Kidney epithelial cell (primary cell): ENCODE measurements at regions not wholly inside any gene's neighbourhood (a gene's known extent, or its start where the extent isn't known, plus 50 kb on each side); places are given as distances from the start of the nearest gene placed in this dataset.

Experiments
- DNase-seq: peaks from one replicate; pipeline ENCODE4 v3.0.0-alpha.2; 2010; ENCODE audit warnings: low read depth
- H3K27me3 ChIP-seq: 2 replicates; pipeline ENCODE4 v1.6.0; 2011; ENCODE audit warnings: low read length; ENCODE audit not compliant: control insufficient read depth, insufficient read depth
- H3K36me3 ChIP-seq: 2 replicates; pipeline ENCODE4 v1.5.1; 2011; ENCODE audit warnings: low read length; ENCODE audit not compliant: control insufficient read depth, insufficient read depth
- H3K4me3 ChIP-seq: 2 replicates; pipeline ENCODE4 v1.5.1; 2011; ENCODE audit warnings: low read depth, mild to moderate bottlenecking, control low read depth, low read length
- TF ChIP-seq, protein P1 (sequence below): IDR thresholded peaks from 2 replicates; pipeline ENCODE4 v1.5.1; 2011; ENCODE audit warnings: mild to moderate bottlenecking, moderate library complexity, low read length, control low read depth, inconsistent platforms; ENCODE audit not compliant: insufficient read depth, poor library complexity, severe bottlenecking

DNA sequence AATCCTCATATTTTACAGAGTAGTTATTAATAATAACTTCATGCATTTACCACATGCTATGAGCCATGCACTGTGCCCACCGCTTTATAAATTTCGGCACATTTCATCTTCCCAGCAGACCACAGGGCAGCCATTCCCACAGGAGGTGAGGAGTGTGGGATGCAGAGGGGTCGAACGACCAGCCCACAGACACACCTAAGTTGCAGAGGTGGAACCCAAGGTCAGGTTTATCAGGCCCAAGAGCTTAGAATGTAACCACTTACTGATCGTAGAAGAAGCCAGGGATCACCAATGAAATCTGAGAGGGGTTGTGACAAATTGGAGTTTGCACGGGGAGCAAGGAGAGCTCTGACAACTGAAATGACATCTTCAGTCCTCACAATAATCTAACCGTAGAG is 303.0 kb upstream of the MSX2 start:
- no peak overlapping the region for H3K4me3 ChIP-seq
- DNase-seq: no peak
- TF ChIP-seq, protein P1, sequence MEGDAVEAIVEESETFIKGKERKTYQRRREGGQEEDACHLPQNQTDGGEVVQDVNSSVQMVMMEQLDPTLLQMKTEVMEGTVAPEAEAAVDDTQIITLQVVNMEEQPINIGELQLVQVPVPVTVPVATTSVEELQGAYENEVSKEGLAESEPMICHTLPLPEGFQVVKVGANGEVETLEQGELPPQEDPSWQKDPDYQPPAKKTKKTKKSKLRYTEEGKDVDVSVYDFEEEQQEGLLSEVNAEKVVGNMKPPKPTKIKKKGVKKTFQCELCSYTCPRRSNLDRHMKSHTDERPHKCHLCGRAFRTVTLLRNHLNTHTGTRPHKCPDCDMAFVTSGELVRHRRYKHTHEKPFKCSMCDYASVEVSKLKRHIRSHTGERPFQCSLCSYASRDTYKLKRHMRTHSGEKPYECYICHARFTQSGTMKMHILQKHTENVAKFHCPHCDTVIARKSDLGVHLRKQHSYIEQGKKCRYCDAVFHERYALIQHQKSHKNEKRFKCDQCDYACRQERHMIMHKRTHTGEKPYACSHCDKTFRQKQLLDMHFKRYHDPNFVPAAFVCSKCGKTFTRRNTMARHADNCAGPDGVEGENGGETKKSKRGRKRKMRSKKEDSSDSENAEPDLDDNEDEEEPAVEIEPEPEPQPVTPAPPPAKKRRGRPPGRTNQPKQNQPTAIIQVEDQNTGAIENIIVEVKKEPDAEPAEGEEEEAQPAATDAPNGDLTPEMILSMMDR: no peak
- H3K27me3 ChIP-seq: no peaks in the 10 kb centered on the region
- no peaks in the 10 kb centered on the region for H3K36me3 ChIP-seq

GRCh38 chr5:174423558-174423957 is 300.8 kb upstream of the MSX2 start:
- TF ChIP-seq, protein P1: no peak
- Histone ChIP-seq H3K27me3 (no peaks in the 10 kb centered on the region), H3K4me3 (no peak overlapping the region), H3K36me3 (no peaks in the 10 kb centered on the region)
- DNase-seq: no peak

DNA sequence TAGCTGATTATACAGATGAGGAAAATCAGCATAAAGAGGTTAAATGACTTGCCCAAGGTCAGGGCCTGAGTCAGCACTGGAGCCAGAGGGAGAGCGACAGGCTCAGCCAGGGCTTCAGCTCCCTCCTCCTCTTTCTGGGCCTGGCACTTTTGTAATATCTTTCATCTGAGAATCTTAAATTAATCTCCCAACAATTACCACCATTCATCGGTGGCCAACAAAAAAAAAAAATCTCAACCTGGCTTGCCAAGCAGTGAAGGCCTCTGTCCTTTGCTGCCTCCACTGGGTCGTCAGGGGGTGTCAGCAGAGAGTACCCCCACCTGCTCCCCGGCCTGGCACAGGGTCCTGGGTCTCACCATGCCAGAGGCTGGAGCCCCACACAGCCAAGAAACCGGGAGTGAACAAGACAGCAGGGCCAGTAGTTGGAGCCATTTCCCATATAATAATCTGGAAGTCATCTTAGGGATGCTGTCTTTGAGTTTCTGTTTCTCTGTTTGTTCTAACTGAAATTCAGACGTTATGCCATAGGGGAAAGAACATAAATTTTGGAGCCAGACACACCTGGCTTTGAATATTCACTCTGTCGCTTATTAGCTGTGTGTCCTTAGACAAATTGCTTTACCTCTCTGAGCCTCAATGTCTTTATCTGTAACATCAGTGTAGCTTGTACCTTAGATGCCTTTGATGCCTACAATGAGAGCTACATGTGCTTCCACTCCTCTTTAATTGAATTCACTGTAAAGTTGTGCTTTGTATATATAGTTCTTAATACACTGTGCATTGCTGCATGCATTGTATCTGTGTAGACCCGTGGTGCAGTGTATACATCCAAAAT is 299.9 kb upstream of the MSX2 start:
- TF ChIP-seq, protein P1: no peak
- DNase-seq: no peak
- H3K27me3 ChIP-seq: no peaks in the 10 kb centered on the region

DNA sequence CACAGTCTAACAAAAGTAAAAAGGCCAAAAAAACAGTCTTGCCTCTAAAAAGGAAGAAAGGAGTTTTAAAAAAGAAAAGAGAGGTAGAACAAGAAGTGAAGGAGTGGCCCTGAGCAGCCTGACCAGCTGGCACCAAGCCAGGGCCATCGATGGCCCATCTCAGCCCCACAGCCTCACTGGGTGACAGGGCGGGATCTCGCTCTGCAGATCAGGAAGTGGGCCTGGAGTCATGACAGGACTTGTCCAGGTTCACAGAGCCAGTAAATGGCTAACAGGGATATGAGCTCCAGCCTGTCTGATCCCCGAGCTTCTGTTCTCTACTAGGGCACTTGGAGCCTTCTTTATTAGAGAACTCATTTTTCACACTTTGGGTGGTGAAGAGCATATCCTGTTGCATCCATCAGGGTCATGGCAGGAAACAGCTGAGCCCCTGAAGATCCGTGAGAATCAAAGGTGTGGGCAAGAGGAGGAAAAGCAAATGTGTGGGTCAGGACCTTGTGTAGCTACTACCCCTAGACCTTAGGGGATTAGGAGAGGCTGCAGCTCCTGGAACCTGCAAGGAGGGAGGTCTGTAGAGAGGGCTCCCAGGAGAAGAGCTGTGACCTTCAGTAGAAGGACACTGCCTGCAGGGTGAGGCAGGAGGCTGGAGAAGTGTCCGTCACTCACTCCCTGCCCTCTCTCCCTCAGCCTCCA is 299.0 kb upstream of the MSX2 start:
- H3K4me3 ChIP-seq: no peak overlapping the region
- no peak for DNase-seq
- no peaks in the 10 kb centered on the region for H3K27me3 ChIP-seq
- TF ChIP-seq, protein P1: no peak
- no peaks in the 10 kb centered on the region for H3K36me3 ChIP-seq

More for the DNA sequence above, 299.9 kb upstream of the MSX2 start:
- H3K4me3 ChIP-seq: no peak overlapping the region
- no peaks in the 10 kb centered on the region for H3K36me3 ChIP-seq

DNA sequence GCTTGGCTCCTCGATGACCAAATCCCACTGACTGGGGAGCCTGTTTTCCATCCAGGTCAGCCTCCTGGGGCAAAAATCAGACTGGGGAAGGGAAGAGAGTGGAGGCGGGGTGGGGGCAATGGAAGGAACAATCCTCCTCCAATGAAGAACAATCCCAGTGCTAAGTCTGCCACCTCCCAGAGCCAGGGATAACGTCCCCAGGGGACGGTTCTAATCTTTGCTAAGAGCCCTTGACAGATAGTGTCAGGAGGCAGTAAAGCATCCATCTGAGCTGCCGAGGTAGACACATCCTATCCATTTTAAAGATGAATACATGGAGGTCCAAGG is 298.5 kb upstream of the MSX2 start:
- Histone ChIP-seq H3K4me3 (no peak overlapping the region), H3K27me3 (no peaks in the 10 kb centered on the region), H3K36me3 (no peaks in the 10 kb centered on the region)
- TF ChIP-seq, protein P1: no peak
- no peak for DNase-seq

DNA sequence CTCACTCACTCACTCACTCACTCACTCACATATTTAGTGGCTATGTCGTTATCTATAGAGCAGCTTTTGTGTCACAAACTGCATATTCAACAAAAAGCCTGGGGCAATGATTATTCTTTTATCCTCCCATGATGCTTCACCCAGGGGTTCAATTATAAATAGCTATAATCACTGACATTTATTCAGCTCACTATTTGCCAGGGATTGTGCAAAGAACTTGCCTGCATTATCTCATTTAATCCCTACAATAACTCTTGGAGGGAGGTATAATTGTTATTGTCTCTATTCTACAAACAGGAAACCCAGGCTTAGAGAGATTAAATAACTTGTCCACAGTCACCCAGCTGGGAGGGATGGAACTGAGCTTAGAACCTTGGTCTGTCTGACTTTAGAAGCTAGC is 298.0 kb upstream of the MSX2 start:
- no peak for DNase-seq
- no peaks in the 10 kb centered on the region for H3K27me3 ChIP-seq
- H3K4me3 ChIP-seq: no peak overlapping the region
- TF ChIP-seq, protein P1: no peak
- H3K36me3 ChIP-seq: no peaks in the 10 kb centered on the region
